ENCODE measurements at regions not wholly inside any gene's neighbourhood (a gene's known extent, or its start where the extent isn't known, plus 50 kb on each side); places are given as distances from the start of the nearest gene placed in this dataset.

GRCh38 chr10:56109454-56109853 lies 251.6 kb downstream of the ZWINT start:
- no peaks in the 10 kb centered on the region for H3K9me3 ChIP-seq (ENCODE audit: control insufficient read depth, low read depth, low read length)
- H2AFZ ChIP-seq (ENCODE audit: control insufficient read depth, low read length) = no peak overlapping the region
- H3K79me2 ChIP-seq (ENCODE audit: control insufficient read depth, insufficient read depth, low read length) = no peaks in the 10 kb centered on the region
- H3K9ac ChIP-seq (ENCODE audit: control insufficient read depth, extremely low read depth, insufficient read depth, low read length) = no peak overlapping the region
- no peak overlapping the region for H3K4me2 ChIP-seq (ENCODE audit: control insufficient read depth, extremely low read depth, insufficient read depth, low read depth, low read length)
- no peak for FAIRE-seq
- no peak for TF ChIP-seq CTCF (optimal IDR thresholded peaks at IDR 0.05 in 1 of 3, IDR thresholded peaks at IDR 0.05 in 1 of 3, conservative IDR thresholded peaks at IDR 0.05 in 1 of 3; ENCODE audit: extremely low read depth in 1 of 3, insufficient read depth in 2 of 3, low read length in 3 of 3)
- TF ChIP-seq EZH2 (IDR thresholded peaks at IDR 0.05; ENCODE audit: low read length) = no peak
- dilution Hi-C loops (cut with MboI; ENCODE audit: extremely low pct_ligation_motif_present, low sequenced_read_pairs) = no loop called here
- no peaks in the 10 kb centered on the region for H3K27me3 ChIP-seq (ENCODE audit: control insufficient read depth, extremely low read depth, insufficient read depth, low read length)
- no peak for DNase-seq (ENCODE audit: low read depth, low spot score)
- H3K36me3 ChIP-seq (ENCODE audit: control insufficient read depth in 2 of 2, extremely low read depth in 1 of 2, insufficient read depth in 2 of 2, low read length in 2 of 2) = no peaks in the 10 kb centered on the region
- no peaks in the 10 kb centered on the region for H4K20me1 ChIP-seq (ENCODE audit: control insufficient read depth, extremely low read depth, insufficient read depth, low read length)
- no peak overlapping the region for H3K4me3 ChIP-seq (ENCODE audit: control insufficient read depth in 2 of 3, extremely low read depth in 1 of 3, insufficient read depth in 2 of 3, low read depth in 1 of 3, low read length in 3 of 3)
- H3K9me1 ChIP-seq (ENCODE audit: control insufficient read depth, extremely low read depth, insufficient read depth, low read length) = no peaks in the 10 kb centered on the region
- H3K4me1 ChIP-seq (ENCODE audit: control insufficient read depth, extremely low read depth, insufficient read depth, low read length) = no peaks in the 10 kb centered on the region
- no peak overlapping the region for H3K27ac ChIP-seq (ENCODE audit: control insufficient read depth, insufficient read depth, low read length)

- dilution Hi-C loops (cut with MboI; ENCODE audit: extremely low pct_ligation_motif_present, low sequenced_read_pairs) = no loop called here
Observed at GRCh38 chr10:56104923-56105322, 256.1 kb downstream of the ZWINT start.

More at GRCh38 chr10:56104923-56105322, 256.1 kb downstream of the ZWINT start:
- no peak for DNase-seq (ENCODE audit: low read depth, low spot score)
- no peaks in the 10 kb centered on the region for H3K36me3 ChIP-seq (ENCODE audit: control insufficient read depth in 2 of 2, extremely low read depth in 1 of 2, insufficient read depth in 2 of 2, low read length in 2 of 2)
- H3K79me2 ChIP-seq (ENCODE audit: control insufficient read depth, insufficient read depth, low read length) = no peaks in the 10 kb centered on the region
- H2AFZ ChIP-seq (ENCODE audit: control insufficient read depth, low read length) = no peak overlapping the region
- no peak overlapping the region for H3K9ac ChIP-seq (ENCODE audit: control insufficient read depth, extremely low read depth, insufficient read depth, low read length)
- H3K9me1 ChIP-seq (ENCODE audit: control insufficient read depth, extremely low read depth, insufficient read depth, low read length) = no peaks in the 10 kb centered on the region
- H3K4me1 ChIP-seq (ENCODE audit: control insufficient read depth, extremely low read depth, insufficient read depth, low read length) = no peaks in the 10 kb centered on the region
- no peak overlapping the region for H3K27ac ChIP-seq (ENCODE audit: control insufficient read depth, insufficient read depth, low read length)
- H3K4me3 ChIP-seq (ENCODE audit: control insufficient read depth in 2 of 3, extremely low read depth in 1 of 3, insufficient read depth in 2 of 3, low read depth in 1 of 3, low read length in 3 of 3) = no peak overlapping the region
- no peaks in the 10 kb centered on the region for H3K9me3 ChIP-seq (ENCODE audit: control insufficient read depth, low read depth, low read length)
- TF ChIP-seq EZH2 (IDR thresholded peaks at IDR 0.05; ENCODE audit: low read length) (no peak), CTCF (optimal IDR thresholded peaks at IDR 0.05 in 1 of 3, IDR thresholded peaks at IDR 0.05 in 1 of 3, conservative IDR thresholded peaks at IDR 0.05 in 1 of 3; ENCODE audit: extremely low read depth in 1 of 3, insufficient read depth in 2 of 3, low read length in 3 of 3) (no peak)
- H4K20me1 ChIP-seq (ENCODE audit: control insufficient read depth, extremely low read depth, insufficient read depth, low read length) = no peaks in the 10 kb centered on the region
- no peak for FAIRE-seq
- H3K27me3 ChIP-seq (ENCODE audit: control insufficient read depth, extremely low read depth, insufficient read depth, low read length) = no peaks in the 10 kb centered on the region
- no peak overlapping the region for H3K4me2 ChIP-seq (ENCODE audit: control insufficient read depth, extremely low read depth, insufficient read depth, low read depth, low read length)
